ENCODE measurements at regions not wholly inside any gene's neighbourhood (a gene's known extent, or its start where the extent isn't known, plus 50 kb on each side); places are given as distances from the start of the nearest gene placed in this dataset.

GRCh38 chr5:112112346-112112745 is 306.7 kb downstream of the EPB41L4A start:
- no peak for TF ChIP-seq CTCF (IDR thresholded peaks at IDR 0.05; ENCODE audit: insufficient read depth, missing control alignments)
- FAIRE-seq (no peak), DNase-seq (ENCODE audit: insufficient read length, low spot score) (no peak)

DNA sequence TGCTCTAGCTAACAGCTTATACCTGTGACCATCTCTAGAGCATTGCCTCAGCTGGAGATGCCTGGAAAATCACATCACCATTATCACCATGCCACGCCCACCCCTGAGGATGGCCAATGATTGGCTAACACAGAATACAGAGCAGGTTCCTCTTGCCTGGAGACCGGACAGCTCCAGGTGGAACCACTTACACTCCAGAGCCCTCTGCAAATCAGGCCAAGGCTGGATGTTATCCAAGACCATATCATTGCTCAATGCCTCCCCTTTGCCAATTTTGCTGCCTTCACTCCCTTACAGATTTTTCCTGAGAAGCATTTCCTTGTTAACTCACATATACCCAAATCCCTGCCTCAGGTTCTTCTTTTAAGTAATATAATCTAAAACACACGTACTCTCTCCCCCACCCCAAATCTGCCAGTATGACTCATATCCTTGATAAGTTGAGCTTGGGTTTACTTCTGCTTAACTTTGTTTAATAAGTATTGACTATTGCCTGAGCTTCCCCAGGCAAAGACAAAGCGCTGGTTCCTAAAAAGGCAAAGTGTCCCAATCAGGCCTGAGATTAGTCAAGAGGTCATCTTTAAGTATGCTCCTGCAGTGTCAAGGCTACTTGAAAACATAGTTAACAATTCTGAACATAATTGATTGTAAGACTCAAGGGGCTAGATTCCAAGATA is 309.6 kb downstream of the EPB41L4A start:
- FAIRE-seq (no peak), DNase-seq (ENCODE audit: insufficient read length, low spot score) (no peak)
- no peak for TF ChIP-seq CTCF (IDR thresholded peaks at IDR 0.05; ENCODE audit: insufficient read depth, missing control alignments)

- FAIRE-seq (no peak), DNase-seq (ENCODE audit: insufficient read length, low spot score) (no peak)
- no peak for TF ChIP-seq CTCF (IDR thresholded peaks at IDR 0.05; ENCODE audit: insufficient read depth, missing control alignments)
These were observed 312.2 kb downstream of the EPB41L4A start for GRCh38 chr5:112106878-112107277.

DNA sequence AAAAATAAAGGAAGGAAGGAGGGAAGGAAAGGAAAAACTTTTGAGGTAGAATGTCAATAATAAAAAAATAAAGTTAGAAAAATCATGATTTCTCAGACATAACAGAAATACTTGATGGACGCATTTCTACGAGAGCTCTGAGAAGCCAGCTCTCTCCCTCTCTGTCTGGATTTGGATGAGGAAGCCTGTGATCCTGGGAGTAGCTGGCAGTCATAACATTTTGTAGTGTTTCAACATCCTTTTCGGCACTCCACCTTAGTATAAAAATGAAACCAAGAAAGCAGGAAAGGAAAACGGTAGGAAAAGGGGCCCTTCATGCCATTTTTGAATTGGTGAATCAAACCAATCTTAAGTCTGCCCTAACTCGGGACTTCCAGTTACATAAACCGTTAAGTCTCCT is 321.3 kb downstream of the EPB41L4A start:
- no peak for TF ChIP-seq CTCF (IDR thresholded peaks at IDR 0.05; ENCODE audit: insufficient read depth, missing control alignments)
- DNase-seq (ENCODE audit: insufficient read length, low spot score) (no peak), FAIRE-seq (no peak)

DNA sequence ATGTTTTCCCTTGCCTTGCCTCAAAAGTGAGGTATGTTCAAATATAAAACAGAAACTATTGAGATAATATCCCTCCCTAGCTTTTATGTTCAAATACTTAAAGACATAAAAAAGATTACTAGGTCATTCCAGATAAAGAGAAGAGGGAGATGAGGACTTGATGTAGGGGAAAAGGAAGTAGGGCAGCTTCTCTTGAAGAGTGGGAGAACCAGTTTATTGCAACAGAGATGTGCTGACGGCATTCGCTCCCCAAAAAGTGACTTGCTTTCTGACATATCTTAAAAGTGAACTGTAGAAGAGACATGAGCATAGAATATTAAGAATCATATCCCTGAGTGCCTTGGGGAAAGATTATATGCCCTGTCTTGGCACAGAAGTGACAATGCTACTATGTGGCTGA is 330.2 kb upstream of the NREP start:
- DNase-seq (ENCODE audit: insufficient read length, low spot score): no peak
- TF ChIP-seq CTCF (IDR thresholded peaks at IDR 0.05; ENCODE audit: insufficient read depth, missing control alignments): no peak
- no peak for FAIRE-seq

DNA sequence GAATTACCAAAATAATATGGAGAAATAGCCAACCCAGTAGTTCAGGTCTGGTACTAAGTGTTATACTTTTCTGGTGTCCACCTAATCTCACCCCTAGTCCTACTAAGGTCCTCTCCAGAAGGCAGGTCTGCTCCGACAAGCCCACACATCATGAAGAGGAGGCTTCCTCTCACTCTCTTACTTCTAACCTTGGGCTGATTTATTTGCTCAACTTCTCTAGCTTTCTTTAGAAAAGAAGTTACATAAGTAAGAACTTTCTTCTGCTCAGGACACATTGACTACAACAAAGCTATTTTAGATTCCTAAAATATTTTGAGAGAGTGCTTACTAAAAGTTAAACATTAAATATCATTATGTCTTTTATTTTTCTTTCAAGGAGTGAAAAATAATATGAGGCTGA is 329.7 kb upstream of the NREP start:
- no peak for TF ChIP-seq CTCF (IDR thresholded peaks at IDR 0.05; ENCODE audit: insufficient read depth, missing control alignments)
- FAIRE-seq (no peak), DNase-seq (ENCODE audit: insufficient read length, low spot score) (no peak)

DNA sequence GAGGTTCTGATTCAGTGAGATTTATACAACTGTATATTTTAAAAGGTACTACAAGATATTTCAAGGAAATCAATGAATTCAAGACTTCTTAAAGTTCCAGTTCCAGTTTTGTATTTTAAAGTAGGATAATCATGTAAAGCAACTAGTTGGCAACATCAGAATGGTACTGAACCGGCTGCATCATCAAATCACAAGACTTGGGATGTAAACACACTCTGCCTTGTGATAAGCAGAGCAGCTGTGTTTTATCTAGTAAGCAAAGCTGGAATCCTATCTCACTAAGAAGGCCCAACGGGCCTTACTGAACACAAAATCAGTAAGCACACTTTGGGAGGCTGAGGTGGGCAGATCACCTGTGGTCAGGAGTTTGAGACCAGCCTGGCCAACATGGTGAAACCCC is 327.2 kb upstream of the NREP start:
- no peak for TF ChIP-seq CTCF (IDR thresholded peaks at IDR 0.05; ENCODE audit: insufficient read depth, missing control alignments)
- DNase-seq (ENCODE audit: insufficient read length, low spot score) (no peak), FAIRE-seq (no peak)
